Panc1 (cell line): ENCODE measurements at regions not wholly inside any gene's neighbourhood (a gene's known extent, or its start where the extent isn't known, plus 50 kb on each side); places are given as distances from the start of the nearest gene placed in this dataset.

ENCODE experiments used
- ATAC-seq: fragments of 200-7000 bp; cut with Tn5 transposase; 2 replicates; pipeline ENCODE4 v1.9.1; 2020; ENCODE audit warnings: mild to moderate bottlenecking, moderate library complexity
- BruUV-seq: library from RNA; stranded (reverse); fragments of 400-500 nt; replicated peaks from 2 replicates; lab custom pipeline; 2021; lab: Mats Ljungman, UMichigan
- CTCF ChIA-PET: fragments of 300-600 bp; sonication (Branson Sonifier 250); formaldehyde crosslinking; loops from one replicate; lab custom pipeline; 2022; ENCODE audit warnings: antibody characterized with exemption; lab: Charles Lee
- POLR2A ChIA-PET: fragments of 300-600 bp; sonication (Branson Sonifier 250); formaldehyde crosslinking; loops from one replicate; lab custom pipeline; 2022; ENCODE audit warnings: antibody characterized with exemption; lab: Charles Lee
- DNase-seq: peaks from one replicate; pipeline ENCODE4 v3.0.0-alpha.2; 2010; ENCODE audit warnings: low read depth, low spot score
- H3K27ac ChIP-seq: 2 replicates; pipeline ENCODE4 v1.5.1; 2011; ENCODE audit warnings: mild to moderate bottlenecking, low read length, inconsistent platforms
- H3K27me3 ChIP-seq: fragments of 200-500 bp; sonication (Bioruptor generic); 2 replicates; pipeline ENCODE4 v1.6.0; 2014; ENCODE audit warnings: low read length, inconsistent platforms; ENCODE audit not compliant: control insufficient read depth, insufficient read depth
- H3K36me3 ChIP-seq: fragments of 200-500 bp; sonication (Bioruptor generic); 2 replicates; pipeline ENCODE4 v1.5.1; 2014; ENCODE audit warnings: inconsistent platforms, mild to moderate bottlenecking, low read length, moderate library complexity; ENCODE audit not compliant: control insufficient read depth, insufficient read depth
- H3K4me1 ChIP-seq: 2 replicates; pipeline ENCODE4 v1.5.1; 2011; ENCODE audit warnings: inconsistent platforms, mild to moderate bottlenecking, low read length, moderate library complexity; ENCODE audit not compliant: control insufficient read depth, insufficient read depth
- H3K4me3 ChIP-seq, 2 experiments: 2 replicates each; pipeline ENCODE4 v1.5.1; 2011 to 2012; ENCODE audit warnings: low read depth in 2 of 2, low read length in 2 of 2, mild to moderate bottlenecking in 2 of 2, inconsistent platforms in 1 of 2, moderate library complexity in 1 of 2
- H3K9me3 ChIP-seq: fragments of 200-500 bp; sonication (Bioruptor generic); 2 replicates; pipeline ENCODE4 v1.5.1; 2014; ENCODE audit warnings: low read depth, mild to moderate bottlenecking, inconsistent platforms, low read length, moderate library complexity; ENCODE audit not compliant: control insufficient read depth, insufficient read depth
- CTCF ChIP-seq: fragments of 450-650 bp; IDR thresholded peaks from 2 replicates; pipeline ENCODE4 v1.5.1; 2017; ENCODE audit warnings: mild to moderate bottlenecking
- POLR2AphosphoS5 ChIP-seq: IDR thresholded peaks from 2 replicates; pipeline ENCODE4 v1.6.1; 2012; ENCODE audit warnings: mild to moderate bottlenecking, low read depth, low read length, moderate library complexity
- REST ChIP-seq, 2 experiments: IDR thresholded peaks; 2 replicates each; pipeline ENCODE4 v1.6.1; 2011 to 2012; ENCODE audit warnings: low read depth in 2 of 2, control low read depth in 1 of 2, low read length in 1 of 2, mild to moderate bottlenecking in 1 of 2, moderate library complexity in 1 of 2; ENCODE audit not compliant: insufficient read depth in 1 of 2
- SIN3A ChIP-seq: IDR thresholded peaks from 2 replicates; pipeline ENCODE4 v1.6.1; 2012; ENCODE audit warnings: low read depth, mild to moderate bottlenecking, low read length, moderate library complexity, borderline replicate concordance; ENCODE audit not compliant: insufficient read depth
- TCF7L2 ChIP-seq: IDR thresholded peaks from 2 replicates; pipeline ENCODE4 v1.6.1; 2011; ENCODE audit warnings: mild to moderate bottlenecking, low read depth, low read length, inconsistent platforms
- in situ Hi-C: cut with HindIII; loops from 2 replicates; pipeline ENCODE4 v1.10.0; 2016; ENCODE audit warnings: low sequenced_read_pairs, low pct_unique_long_range_greater_than_20kb
- intact Hi-C: fragments of 100-400 bp; cut with micrococcal nuclease; formaldehyde crosslinking; loops from one replicate; pipeline ENCODE4 v1.10.0; 2022; ENCODE audit not compliant: unreplicated experiment

- BruUV-seq: no TSS peak
- ChIA-PET CTCF (no interaction called here), POLR2A (no interaction called here)
- Histone ChIP-seq H3K4me3 (no peak overlapping the region), H3K4me1 (no peaks in the 10 kb centered on the region; the same call in 1 of the 2 replicates), H3K9me3 (no peaks in the 10 kb centered on the region), H3K27ac (no peak overlapping the region), H3K27me3 (no peaks in the 10 kb centered on the region), H3K36me3 (no peaks in the 10 kb centered on the region)
- in situ Hi-C loops (no loop called here), intact Hi-C loops (no loop called here)
- DNase-seq: no peak
- ATAC-seq: no peak
- TF ChIP-seq TCF7L2: no peak
- TF ChIP-seq SIN3A: no peak
- TF ChIP-seq REST (IDR thresholded peaks at IDR 0.05; ENCODE audit: insufficient read depth in 1 of 2, low read depth in 2 of 2, low read length in 1 of 2): no peak
- TF ChIP-seq CTCF: no peak
- no peak for TF ChIP-seq POLR2AphosphoS5
These were observed 1211.1 kb upstream of the CDH18 start for GRCh38 chr5:21199087-21199486.

DNA sequence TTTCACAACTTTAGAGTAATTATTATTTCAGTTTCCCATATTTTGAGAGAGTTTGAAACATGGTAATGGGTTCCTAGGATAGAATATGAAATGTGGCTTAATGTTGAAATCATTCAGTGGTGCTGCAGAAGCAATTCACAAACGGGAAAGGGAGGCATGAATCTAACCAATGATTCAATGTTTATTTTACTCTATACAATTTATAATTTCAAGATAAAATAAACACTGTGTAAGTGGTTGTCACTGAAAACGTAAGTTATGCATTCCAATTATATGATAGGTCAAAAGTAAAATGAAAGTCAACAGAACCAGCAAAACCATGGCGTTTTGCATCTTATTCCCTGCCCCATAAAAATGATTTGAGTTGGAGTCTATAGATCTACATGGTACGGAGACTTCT is 1207.1 kb upstream of the CDH18 start:
- DNase-seq: no peak
- Histone ChIP-seq H3K4me1 (no peaks in the 10 kb centered on the region; the same call in 1 of the 2 replicates), H3K27me3 (no peaks in the 10 kb centered on the region), H3K4me3 (no peak overlapping the region), H3K36me3 (no peaks in the 10 kb centered on the region), H3K9me3 (no peaks in the 10 kb centered on the region), H3K27ac (no peak overlapping the region)
- in situ Hi-C loops: no loop called here
- no peak for TF ChIP-seq POLR2AphosphoS5
- TF ChIP-seq REST (IDR thresholded peaks at IDR 0.05; ENCODE audit: insufficient read depth in 1 of 2, low read depth in 2 of 2, low read length in 1 of 2): no peak
- TF ChIP-seq CTCF: no peak
- no peak for TF ChIP-seq SIN3A
- TF ChIP-seq TCF7L2: no peak
- BruUV-seq: no TSS peak
- ATAC-seq: no peak; the same call in 1 of the 2 replicates
- intact Hi-C loops: no loop called here
- ChIA-PET POLR2A (no interaction called here), CTCF (no interaction called here)
